Thoracic aorta (tissue), 2 donors: ENCODE measurements at regions not wholly inside any gene's neighbourhood (a gene's known extent, or its start where the extent isn't known, plus 50 kb on each side); places are given as distances from the start of the nearest gene placed in this dataset.
"Not testable (repeated sequence)": the region's sequence is repeated elsewhere in the genome, so short reads cannot be mapped to it uniquely, and the experiment has no call there.

Experiments
- ATAC-seq: fragments of 150-250 bp; one replicate; pipeline ENCODE4 v1.8.0; 2017; ENCODE audit warnings: low read depth; ENCODE audit not compliant: insufficient number of reproducible peaks, low FRiP score
- DNase-seq: peaks from one replicate; pipeline ENCODE4 v3.0.0-alpha.2; 2020; ENCODE audit warnings: low spot score
- H3K27ac ChIP-seq, 2 donors: fragments of 200-600 bp; sonication (generic); 1 replicate in 1 of 2; 2 replicates in 1 of 2; pipeline ENCODE4 v1.5.1; 2016; ENCODE audit warnings: mild to moderate bottlenecking in 2 of 2, moderate library complexity in 2 of 2
- H3K27me3 ChIP-seq: fragments of 200-600 bp; sonication (generic); replicated peaks from 2 replicates; pipeline ENCODE4 v1.6.0; 2016; ENCODE audit warnings: mild to moderate bottlenecking; ENCODE audit not compliant: insufficient read depth
- H3K36me3 ChIP-seq: fragments of 200-600 bp; sonication (generic); one replicate; pipeline ENCODE4 v1.5.1; 2016
- H3K4me1 ChIP-seq, 2 donors: fragments of 200-600 bp; sonication (generic); 1 replicate in 1 of 2; 2 replicates in 1 of 2; pipeline versions ENCODE4 v1.5.1 to v1.6.0; 2016; ENCODE audit warnings: low read depth in 2 of 2, mild to moderate bottlenecking in 1 of 2; ENCODE audit not compliant: control insufficient read depth in 1 of 2
- H3K4me3 ChIP-seq: fragments of 200-600 bp; sonication (generic); 2 replicates; pipeline ENCODE4 v1.5.1; 2016; ENCODE audit warnings: mild to moderate bottlenecking
- H3K9me3 ChIP-seq: fragments of 200-600 bp; sonication (generic); 2 replicates; pipeline ENCODE4 v1.5.1; 2016
- TF ChIP-seq, protein P1 (sequence below): fragments of 200-600 bp; sonication (generic); IDR thresholded peaks from one replicate; pipeline ENCODE4 v1.5.1; 2019; ENCODE audit warnings: antibody characterized with exemption

DNA sequence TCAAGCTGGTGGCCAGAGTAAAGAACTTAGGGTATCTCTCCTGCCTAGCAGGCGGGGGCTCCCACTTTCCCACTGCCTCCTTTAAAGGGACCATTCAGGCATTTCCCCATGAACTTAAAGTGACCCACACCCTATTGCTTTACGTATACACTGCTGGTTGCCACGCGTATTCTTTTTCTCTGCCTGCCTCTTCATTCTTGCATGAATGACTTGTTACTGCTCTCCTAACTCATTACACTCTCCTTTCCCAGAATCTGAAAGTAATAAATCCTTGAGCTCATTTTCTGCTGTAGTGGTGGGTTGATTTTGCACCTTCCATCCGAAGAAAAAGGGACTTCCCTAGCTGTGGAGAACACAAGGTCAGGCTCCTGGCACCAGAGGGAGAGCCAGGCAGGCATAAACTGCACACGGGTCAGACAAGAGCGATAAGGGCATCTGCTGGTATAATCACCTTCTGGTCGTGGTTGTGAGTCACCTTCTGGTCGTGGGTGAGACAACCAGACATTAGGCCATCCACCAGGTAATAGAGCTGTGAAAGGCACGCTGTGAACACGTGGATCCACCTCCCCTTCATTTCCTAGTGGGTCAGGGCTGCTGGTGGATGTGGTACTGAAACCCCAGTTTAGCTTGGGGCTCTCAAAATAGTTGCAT, 950.3 kb downstream of the SOCS6 start:
- H3K36me3 ChIP-seq: no peaks in the 10 kb centered on the region
- H3K9me3 ChIP-seq: no peaks in the 10 kb centered on the region
- H3K27me3 ChIP-seq: no peaks in the 10 kb centered on the region
- no peak overlapping the region for H3K4me3 ChIP-seq
- ATAC-seq (no peak), DNase-seq (no peak)
- no peaks in the 10 kb centered on the region for H3K4me1 ChIP-seq
- no peak overlapping the region for H3K27ac ChIP-seq
- TF ChIP-seq, protein P1, sequence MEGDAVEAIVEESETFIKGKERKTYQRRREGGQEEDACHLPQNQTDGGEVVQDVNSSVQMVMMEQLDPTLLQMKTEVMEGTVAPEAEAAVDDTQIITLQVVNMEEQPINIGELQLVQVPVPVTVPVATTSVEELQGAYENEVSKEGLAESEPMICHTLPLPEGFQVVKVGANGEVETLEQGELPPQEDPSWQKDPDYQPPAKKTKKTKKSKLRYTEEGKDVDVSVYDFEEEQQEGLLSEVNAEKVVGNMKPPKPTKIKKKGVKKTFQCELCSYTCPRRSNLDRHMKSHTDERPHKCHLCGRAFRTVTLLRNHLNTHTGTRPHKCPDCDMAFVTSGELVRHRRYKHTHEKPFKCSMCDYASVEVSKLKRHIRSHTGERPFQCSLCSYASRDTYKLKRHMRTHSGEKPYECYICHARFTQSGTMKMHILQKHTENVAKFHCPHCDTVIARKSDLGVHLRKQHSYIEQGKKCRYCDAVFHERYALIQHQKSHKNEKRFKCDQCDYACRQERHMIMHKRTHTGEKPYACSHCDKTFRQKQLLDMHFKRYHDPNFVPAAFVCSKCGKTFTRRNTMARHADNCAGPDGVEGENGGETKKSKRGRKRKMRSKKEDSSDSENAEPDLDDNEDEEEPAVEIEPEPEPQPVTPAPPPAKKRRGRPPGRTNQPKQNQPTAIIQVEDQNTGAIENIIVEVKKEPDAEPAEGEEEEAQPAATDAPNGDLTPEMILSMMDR: no peak

DNA sequence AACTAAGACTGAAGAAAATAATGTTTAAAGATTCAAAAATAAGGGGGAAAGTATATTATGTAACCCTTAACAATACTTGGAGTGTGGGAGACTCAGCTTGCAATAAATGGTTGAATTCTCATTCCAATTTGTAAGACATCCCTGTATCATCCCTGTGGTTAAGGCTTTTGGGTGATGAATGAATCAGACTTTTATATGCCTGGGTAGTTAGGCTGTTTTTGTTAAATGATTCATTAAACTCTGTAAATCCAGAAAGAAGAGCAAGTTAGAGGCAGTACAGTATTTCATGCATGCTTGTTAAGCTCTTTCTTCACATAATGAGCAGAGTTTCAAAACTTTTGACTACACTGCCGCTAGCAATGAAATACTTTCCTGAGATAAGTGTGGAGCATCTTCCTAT, 948.8 kb downstream of the SOCS6 start:
- no peak for DNase-seq
- TF ChIP-seq, protein P1: no peak

DNA sequence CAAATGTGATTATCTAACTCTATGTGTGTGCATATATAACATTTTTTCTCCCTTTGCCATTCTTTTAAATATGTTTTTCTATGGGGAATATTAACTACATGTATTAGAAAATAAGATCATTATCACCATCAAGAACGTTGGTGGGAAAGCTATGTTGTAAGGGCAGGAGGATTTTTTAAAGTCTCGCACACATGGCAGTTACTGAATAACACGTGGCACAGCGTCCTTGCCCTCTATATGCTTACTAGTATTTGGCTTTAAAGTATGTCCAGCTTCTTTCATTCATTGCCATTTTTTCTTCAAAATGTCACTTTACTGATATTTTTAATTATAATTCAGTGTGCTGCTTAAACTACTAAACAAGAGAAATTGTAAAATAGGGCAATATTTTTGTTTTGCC, 944.3 kb downstream of the SOCS6 start:
- H3K4me1 ChIP-seq: no peaks in the 10 kb centered on the region

More for the DNA sequence above, 948.8 kb downstream of the SOCS6 start:
- H3K36me3 ChIP-seq: no peaks in the 10 kb centered on the region
- no peak overlapping the region for H3K27ac ChIP-seq
- H3K4me3 ChIP-seq: no peak overlapping the region
- ATAC-seq: no peak
- H3K4me1 ChIP-seq: no peaks in the 10 kb centered on the region
- H3K9me3 ChIP-seq: no peaks in the 10 kb centered on the region
- no peaks in the 10 kb centered on the region for H3K27me3 ChIP-seq

DNA sequence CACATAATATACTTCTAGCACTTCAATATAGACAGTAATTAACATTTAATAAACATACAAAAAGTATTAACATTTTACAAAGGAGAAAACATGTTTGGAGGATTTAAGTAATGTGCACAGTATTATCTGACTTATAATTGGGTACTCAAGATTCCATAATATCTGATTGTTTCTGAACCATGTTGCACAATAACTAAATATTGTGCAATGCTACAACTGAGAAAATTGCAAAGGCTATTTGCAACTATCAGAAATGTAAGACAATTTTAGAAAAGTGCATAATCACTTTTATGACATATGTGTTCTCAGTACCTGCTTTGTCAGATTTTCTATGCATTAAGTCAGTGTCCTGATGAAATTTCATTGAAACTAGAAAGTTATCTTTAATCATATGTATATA, 934.6 kb downstream of the SOCS6 start:
- Histone ChIP-seq H3K9me3 (no peaks in the 10 kb centered on the region), H3K4me1 (no peaks in the 10 kb centered on the region), H3K27me3 (no peaks in the 10 kb centered on the region), H3K27ac (no peak overlapping the region), H3K4me3 (no peak overlapping the region), H3K36me3 (no peaks in the 10 kb centered on the region)
- TF ChIP-seq, protein P1: no peak
- DNase-seq (no peak), ATAC-seq (no peak)

More for the DNA sequence above, 944.3 kb downstream of the SOCS6 start:
- TF ChIP-seq, protein P1: no peak
- ATAC-seq: no peak
- Histone ChIP-seq H3K27me3 (no peaks in the 10 kb centered on the region), H3K27ac (no peak overlapping the region), H3K9me3 (no peaks in the 10 kb centered on the region), H3K4me3 (no peak overlapping the region), H3K36me3 (no peaks in the 10 kb centered on the region)
- DNase-seq: no peak

DNA sequence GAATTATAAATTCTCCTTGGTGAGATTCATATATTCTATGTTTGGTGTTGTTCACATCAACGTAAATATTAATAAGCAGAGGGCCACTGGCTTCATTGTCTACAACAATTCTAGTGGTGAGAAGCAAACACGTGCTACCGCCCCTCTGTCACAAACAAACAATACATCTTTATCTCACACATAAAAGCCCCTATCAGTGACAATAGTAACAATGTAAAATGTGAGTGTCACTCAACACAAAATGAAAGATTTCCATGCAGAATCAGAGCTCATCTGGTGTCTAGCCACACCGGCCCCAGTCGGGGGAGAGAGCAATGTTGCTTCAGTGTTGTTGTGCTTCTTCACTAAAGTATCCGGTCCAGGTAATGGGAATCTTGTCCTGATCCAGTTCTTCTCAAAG, 932.6 kb downstream of the SOCS6 start:
- ATAC-seq: no peak
- no peak overlapping the region for H3K4me3 ChIP-seq
- DNase-seq: no peak

DNA sequence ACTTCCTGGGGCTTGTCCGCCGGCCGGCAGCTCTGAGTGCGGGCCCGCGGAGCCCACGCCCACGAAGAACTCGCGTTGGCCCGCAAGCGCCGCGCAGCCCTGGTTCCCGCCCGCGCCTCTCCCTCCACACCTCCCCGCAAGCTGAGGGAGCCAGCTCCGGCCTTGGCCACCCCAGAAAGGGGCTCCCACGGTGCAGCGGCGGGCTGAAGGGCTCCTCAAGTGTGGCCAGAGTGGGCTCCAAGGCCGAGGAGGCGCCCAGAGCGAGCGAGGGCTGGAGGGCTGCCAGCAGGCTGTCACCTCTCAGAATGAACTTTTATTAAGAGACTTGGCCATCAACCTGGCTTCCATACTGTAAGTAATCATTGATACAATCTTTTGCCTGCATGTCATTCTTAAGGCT, 923.9 kb downstream of the SOCS6 start:
- not testable (repeated sequence) for H3K27ac ChIP-seq, ATAC-seq, DNase-seq, H3K4me3 ChIP-seq, H3K9me3 ChIP-seq, H3K4me1 ChIP-seq, H3K27me3 ChIP-seq, H3K36me3 ChIP-seq

More for the DNA sequence above, 932.6 kb downstream of the SOCS6 start:
- H3K36me3 ChIP-seq: no peaks in the 10 kb centered on the region
- no peaks in the 10 kb centered on the region for H3K4me1 ChIP-seq
- no peaks in the 10 kb centered on the region for H3K9me3 ChIP-seq
- H3K27me3 ChIP-seq: no peaks in the 10 kb centered on the region
- no peak overlapping the region for H3K27ac ChIP-seq
- TF ChIP-seq, protein P1: no peak
